A673 (cell line): ENCODE measurements at regions not wholly inside any gene's neighbourhood (a gene's known extent, or its start where the extent isn't known, plus 50 kb on each side); places are given as distances from the start of the nearest gene placed in this dataset.

ENCODE experiments used
- BruUV-seq: library from RNA; stranded (reverse); fragments of 400-500 nt; replicated peaks from 2 replicates; lab custom pipeline; 2021; lab: Mats Ljungman, UMichigan
- CTCF ChIA-PET: fragments of 300-600 bp; sonication (Branson Sonifier 250); formaldehyde crosslinking; loops from one replicate; lab custom pipeline; 2022; ENCODE audit warnings: antibody characterized with exemption; lab: Charles Lee
- POLR2A ChIA-PET: fragments of 300-600 bp; sonication (Branson Sonifier 250); formaldehyde crosslinking; loops from one replicate; lab custom pipeline; 2022; ENCODE audit warnings: antibody characterized with exemption; ENCODE audit not compliant: low non-redundant PET; lab: Charles Lee
- DNase-seq: peaks from one replicate; pipeline ENCODE4 v3.0.0-alpha.2; 2015; ENCODE audit warnings: low spot score
- H3K27ac ChIP-seq: fragments of 200-600 bp; sonication (generic); 2 replicates; pipeline ENCODE4 v1.5.1; 2016; ENCODE audit warnings: mixed run types, low read depth, mild to moderate bottlenecking, mixed read lengths, antibody characterized with exemption, low read length; ENCODE audit not compliant: poor library complexity, severe bottlenecking
- H3K27me3 ChIP-seq: fragments of 200-600 bp; sonication (generic); replicated peaks from 2 replicates; pipeline ENCODE4 v1.6.1; 2017; ENCODE audit warnings: mixed run types, low read depth, mild to moderate bottlenecking, mixed read lengths, antibody characterized with exemption, low read length; ENCODE audit not compliant: insufficient read depth, poor library complexity
- H3K36me3 ChIP-seq: fragments of 200-600 bp; sonication (generic); 2 replicates; pipeline ENCODE4 v1.6.1; 2016; ENCODE audit warnings: mixed run types, mild to moderate bottlenecking, mixed read lengths, antibody characterized with exemption, low read length; ENCODE audit not compliant: insufficient read depth, poor library complexity, severe bottlenecking
- H3K4me1 ChIP-seq: fragments of 200-600 bp; sonication (generic); 2 replicates; pipeline ENCODE4 v1.6.1; 2017; ENCODE audit warnings: mixed run types, mild to moderate bottlenecking, mixed read lengths, antibody characterized with exemption, low read length; ENCODE audit not compliant: insufficient read depth, poor library complexity, severe bottlenecking
- H3K4me3 ChIP-seq: fragments of 200-600 bp; sonication (generic); 2 replicates; pipeline ENCODE4 v1.5.1; 2016; ENCODE audit warnings: low read depth, mixed run types, mild to moderate bottlenecking, mixed read lengths, low read length; ENCODE audit not compliant: poor library complexity, severe bottlenecking
- H3K9me3 ChIP-seq: fragments of 200-600 bp; sonication (generic); 2 replicates; pipeline ENCODE4 v1.6.1; 2016; ENCODE audit warnings: mixed run types, low read depth, mild to moderate bottlenecking, mixed read lengths, antibody characterized with exemption, low read length; ENCODE audit not compliant: poor library complexity, severe bottlenecking
- EZH2 ChIP-seq: fragments of 200-600 bp; sonication (generic); IDR thresholded peaks from 2 replicates; pipeline ENCODE4 v1.6.1; 2017; ENCODE audit warnings: borderline replicate concordance, low read depth, mild to moderate bottlenecking, mixed read lengths, antibody characterized with exemption, low read length; ENCODE audit not compliant: poor library complexity, severe bottlenecking
- intact Hi-C: fragments of 100-400 bp; cut with micrococcal nuclease; formaldehyde crosslinking; loops from one replicate; pipeline ENCODE4 v1.10.0; 2022; ENCODE audit not compliant: unreplicated experiment
- TF ChIP-seq, protein P1 (sequence below): fragments of 300-800, 200-600 bp; sonication (generic); conservative IDR thresholded peaks from 2 replicates; pipeline ENCODE4 v1.5.1; 2017; ENCODE audit warnings: low read depth, mild to moderate bottlenecking, antibody characterized with exemption, low read length, moderate library complexity, mixed read lengths

DNA sequence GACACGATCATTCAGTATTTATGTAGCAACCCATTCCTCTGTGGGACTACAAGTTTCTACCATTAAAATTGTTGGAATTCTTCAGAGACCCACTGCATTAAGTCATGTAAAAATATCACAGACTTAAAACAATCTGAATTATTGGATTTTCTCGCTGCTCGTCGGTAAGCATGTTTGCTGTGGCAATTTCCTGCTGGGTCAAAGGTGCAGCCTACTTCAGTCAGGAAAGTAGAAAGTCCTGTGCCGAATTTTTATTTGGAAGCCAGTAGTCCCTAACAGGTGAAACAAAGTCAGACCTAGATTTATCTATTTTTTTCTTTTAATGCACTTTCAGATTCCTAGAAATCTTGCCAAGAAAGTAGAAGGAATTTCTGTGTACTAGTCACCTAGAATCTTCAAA, 110.4 kb upstream of the MYL2 start:
- peaks cover 26% of the 10 kb centered on the region for H3K27me3 ChIP-seq
- BruUV-seq = no TSS peak
- H3K4me1 ChIP-seq = peaks cover 19% of the 10 kb centered on the region
- no peak for DNase-seq
- H3K36me3 ChIP-seq = no peaks in the 10 kb centered on the region
- no peak overlapping the region for H3K4me3 ChIP-seq
- no peak overlapping the region for H3K27ac ChIP-seq
- ChIA-PET CTCF (interaction anchor here (1.1 kb wide), 1 partner anchor 244 kb away, joined by 7 read pairs; no protein-coding TSS in a partner anchor), POLR2A (no interaction called here)
- H3K9me3 ChIP-seq = no peaks in the 10 kb centered on the region
- no peak for TF ChIP-seq EZH2
- TF ChIP-seq, protein P1, sequence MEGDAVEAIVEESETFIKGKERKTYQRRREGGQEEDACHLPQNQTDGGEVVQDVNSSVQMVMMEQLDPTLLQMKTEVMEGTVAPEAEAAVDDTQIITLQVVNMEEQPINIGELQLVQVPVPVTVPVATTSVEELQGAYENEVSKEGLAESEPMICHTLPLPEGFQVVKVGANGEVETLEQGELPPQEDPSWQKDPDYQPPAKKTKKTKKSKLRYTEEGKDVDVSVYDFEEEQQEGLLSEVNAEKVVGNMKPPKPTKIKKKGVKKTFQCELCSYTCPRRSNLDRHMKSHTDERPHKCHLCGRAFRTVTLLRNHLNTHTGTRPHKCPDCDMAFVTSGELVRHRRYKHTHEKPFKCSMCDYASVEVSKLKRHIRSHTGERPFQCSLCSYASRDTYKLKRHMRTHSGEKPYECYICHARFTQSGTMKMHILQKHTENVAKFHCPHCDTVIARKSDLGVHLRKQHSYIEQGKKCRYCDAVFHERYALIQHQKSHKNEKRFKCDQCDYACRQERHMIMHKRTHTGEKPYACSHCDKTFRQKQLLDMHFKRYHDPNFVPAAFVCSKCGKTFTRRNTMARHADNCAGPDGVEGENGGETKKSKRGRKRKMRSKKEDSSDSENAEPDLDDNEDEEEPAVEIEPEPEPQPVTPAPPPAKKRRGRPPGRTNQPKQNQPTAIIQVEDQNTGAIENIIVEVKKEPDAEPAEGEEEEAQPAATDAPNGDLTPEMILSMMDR = no peak
- intact Hi-C loops = loop anchor here (5.0 to 10.0 kb wide), 2 partner anchors 144 to 242 kb away; no protein-coding TSS in a partner anchor

DNA sequence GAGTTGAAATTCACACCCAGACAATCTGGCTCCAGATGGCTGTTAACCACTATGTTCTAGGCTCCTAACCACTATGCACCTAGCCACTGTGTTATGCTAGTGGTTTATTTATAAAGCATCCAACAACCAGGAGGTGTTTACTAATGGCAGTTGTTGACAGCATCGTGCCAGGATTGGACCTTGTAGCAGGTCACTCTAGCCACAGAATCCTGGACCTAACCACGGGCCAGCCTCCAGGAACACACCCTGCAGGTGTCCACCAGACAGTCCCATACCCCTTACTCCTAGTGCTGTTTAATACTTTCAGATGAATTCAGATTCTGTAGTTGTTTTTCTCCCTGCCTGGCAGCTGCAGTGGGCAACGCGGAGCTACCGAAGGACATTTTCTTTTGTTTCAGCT, 109.4 kb upstream of the MYL2 start:
- peaks cover 15% of the 10 kb centered on the region for H3K4me1 ChIP-seq
- no peak overlapping the region for H3K4me3 ChIP-seq
- ChIA-PET CTCF (no interaction called here), POLR2A (no interaction called here)
- no peaks in the 10 kb centered on the region for H3K9me3 ChIP-seq
- intact Hi-C loops = loop anchor here (5.0 to 10.0 kb wide), 2 partner anchors 145 to 243 kb away; no protein-coding TSS in a partner anchor
- no peak for TF ChIP-seq EZH2
- TF ChIP-seq, protein P1 = no peak
- no peak for DNase-seq
- H3K27ac ChIP-seq = no peak overlapping the region
- H3K27me3 ChIP-seq = peaks cover 16% of the 10 kb centered on the region
- no peaks in the 10 kb centered on the region for H3K36me3 ChIP-seq
- no TSS peak for BruUV-seq

DNA sequence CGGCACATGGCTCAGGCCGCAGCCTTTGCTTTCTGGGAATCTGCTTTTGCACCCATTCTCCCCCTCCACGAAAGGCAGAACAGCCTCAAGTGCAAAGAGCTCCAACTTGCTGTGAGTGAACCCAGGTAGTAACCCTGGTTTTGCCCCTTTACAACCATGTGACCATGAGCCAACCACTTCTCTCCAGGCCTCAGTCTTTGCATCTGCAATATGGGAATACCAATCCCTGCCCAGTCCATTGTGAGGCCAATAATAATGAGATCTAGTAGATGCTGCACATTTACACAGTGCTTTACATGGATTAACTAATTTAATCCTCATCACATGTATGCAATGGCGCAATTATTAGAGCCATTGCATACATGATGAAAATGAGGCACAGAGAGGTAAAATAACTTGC, 108.9 kb upstream of the MYL2 start:
- H3K4me3 ChIP-seq = no peak overlapping the region
- TF ChIP-seq, protein P1 = no peak
- TF ChIP-seq EZH2 = no peak
- BruUV-seq = no TSS peak
- peaks cover 15% of the 10 kb centered on the region for H3K4me1 ChIP-seq
- CTCF ChIA-PET = no interaction called here
- H3K36me3 ChIP-seq = no peaks in the 10 kb centered on the region
- H3K27ac ChIP-seq = no peak overlapping the region
- POLR2A ChIA-PET = no interaction called here
- intact Hi-C loops = no loop called here
- DNase-seq = no peak
- no peaks in the 10 kb centered on the region for H3K9me3 ChIP-seq
- peaks cover 15% of the 10 kb centered on the region for H3K27me3 ChIP-seq
